Endodermal cell (in vitro differentiated cells): ENCODE measurements at regions not wholly inside any gene's neighbourhood (a gene's known extent, or its start where the extent isn't known, plus 50 kb on each side); places are given as distances from the start of the nearest gene placed in this dataset.

Experiments used
- DNase-seq: peaks from one replicate; pipeline ENCODE4 v3.0.0-alpha.2; 2017
- H3K27ac ChIP-seq: 2 replicates; pipeline ENCODE4 v1.5.1; 2013; ENCODE audit warnings: mild to moderate bottlenecking, low read depth, low read length, moderate library complexity
- H3K27me3 ChIP-seq: 2 replicates; pipeline ENCODE4 v1.6.1; 2013; ENCODE audit warnings: mild to moderate bottlenecking, low read length, moderate library complexity; ENCODE audit not compliant: insufficient read depth, control insufficient read depth, poor library complexity, severe bottlenecking
- H3K36me3 ChIP-seq: 2 replicates; pipeline ENCODE4 v1.7.0; 2013; ENCODE audit warnings: mild to moderate bottlenecking, low read length, moderate library complexity; ENCODE audit not compliant: control insufficient read depth, insufficient read depth
- H3K4me1 ChIP-seq: one replicate; pipeline ENCODE4 v1.7.0; 2013; ENCODE audit warnings: low read length; ENCODE audit not compliant: control insufficient read depth, insufficient read depth
- H3K4me3 ChIP-seq: 2 replicates; pipeline ENCODE4 v1.5.1; 2013; ENCODE audit warnings: mild to moderate bottlenecking, low read length, moderate library complexity
- H3K9ac ChIP-seq: 2 replicates; pipeline ENCODE4 v1.6.1; 2013; ENCODE audit warnings: mild to moderate bottlenecking, low read length, moderate library complexity; ENCODE audit not compliant: poor library complexity, severe bottlenecking; ENCODE audit errors: extremely low read depth
- H3K9me3 ChIP-seq: 2 replicates; pipeline ENCODE4 v1.6.1; 2013; ENCODE audit warnings: mild to moderate bottlenecking, low read length, moderate library complexity; ENCODE audit not compliant: control insufficient read depth
- H3K27ac Mint-ChIP-seq: 2 replicates; pipeline ENCODE4 v1.8.0; 2020; ENCODE audit warnings: mixed read lengths
- H3K27me3 Mint-ChIP-seq: 2 replicates; pipeline ENCODE4 v1.8.0; 2021; ENCODE audit warnings: mild to moderate bottlenecking, mixed read lengths; ENCODE audit not compliant: insufficient read depth
- H3K36me3 Mint-ChIP-seq: 2 replicates; pipeline ENCODE4 v1.8.0; 2020; ENCODE audit warnings: low read depth, mixed read lengths
- H3K4me1 Mint-ChIP-seq: 2 replicates; pipeline ENCODE4 v1.8.0; 2020; ENCODE audit warnings: mixed read lengths
- H3K4me3 Mint-ChIP-seq: 2 replicates; pipeline ENCODE4 v1.8.0; 2020; ENCODE audit warnings: mild to moderate bottlenecking, moderate library complexity, mixed read lengths
- H3K9me3 Mint-ChIP-seq: 2 replicates; pipeline ENCODE4 v1.8.0; 2020; ENCODE audit warnings: mild to moderate bottlenecking, mixed read lengths
- CTCF ChIP-seq: fragments of 200-600 bp; sonication (generic); conservative IDR thresholded peaks from 2 replicates; pipeline ENCODE4 v1.5.0; 2021; ENCODE audit warnings: antibody characterized with exemption, mild to moderate bottlenecking
- WGBS, 2 experiments: methylation state at CpG; one replicate each; pipeline versions ENCODE4 v1.1.5 to v1.1.7; 2013; ENCODE audit warnings: missing lambda C conversion rate in 2 of 2, mixed read lengths in 1 of 2; ENCODE audit not compliant: insufficient coverage in 1 of 2, insufficient read length in 1 of 2; 5-methylcytosine and 5-hydroxymethylcytosine counted together

DNA sequence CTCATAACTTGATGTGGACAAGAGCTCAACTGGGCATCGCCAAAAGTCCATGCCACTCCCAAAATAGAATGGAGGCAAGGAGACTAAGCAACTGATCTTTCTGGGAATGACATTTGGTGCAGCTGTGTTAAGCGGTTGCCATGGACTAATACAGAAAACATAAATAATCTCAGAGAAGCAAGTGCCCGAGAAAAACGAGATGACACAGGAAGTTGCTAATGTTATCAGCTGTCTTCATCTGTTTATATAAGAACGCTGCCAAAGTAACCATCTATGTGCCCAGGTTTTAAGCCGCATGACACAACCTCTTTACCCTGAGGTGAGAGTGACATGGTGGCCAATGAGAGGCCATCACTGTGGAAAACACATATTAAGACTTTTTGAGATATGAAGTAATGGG, 54.9 kb upstream of the SACS start:
- Mint-ChIP-seq H3K4me3 (no peak overlapping the region), H3K27me3 (no peaks in the 10 kb centered on the region), H3K27ac (no peak overlapping the region), H3K36me3 (no peaks in the 10 kb centered on the region), H3K9me3 (peaks cover 9% of the 10 kb centered on the region), H3K4me1 (no peaks in the 10 kb centered on the region)
- no peaks in the 10 kb centered on the region for H3K9me3 ChIP-seq
- 96 to 98% methylated on average over 6 of the region's 6 CpGs for WGBS, 2 experiments
- no peaks in the 10 kb centered on the region for H3K36me3 ChIP-seq
- no peaks in the 10 kb centered on the region for H3K4me1 ChIP-seq
- no peak overlapping the region for H3K27ac ChIP-seq
- no peak for TF ChIP-seq CTCF
- no peak overlapping the region for H3K9ac ChIP-seq
- no peak for DNase-seq
- no peaks in the 10 kb centered on the region for H3K27me3 ChIP-seq
- H3K4me3 ChIP-seq: no peak overlapping the region

GRCh38 chr13:23496255-23496654, 62.8 kb upstream of the SACS start:
- H3K9me3 ChIP-seq: no peaks in the 10 kb centered on the region
- no peak overlapping the region for H3K27ac Mint-ChIP-seq
- H3K4me3 ChIP-seq: no peak overlapping the region
- H3K27ac ChIP-seq: no peak overlapping the region
- no peaks in the 10 kb centered on the region for H3K27me3 Mint-ChIP-seq
- no peak for DNase-seq
- TF ChIP-seq CTCF: no peak
- H3K4me1 Mint-ChIP-seq: peaks cover 20% of the 10 kb centered on the region
- 75% methylated on average over 2 of the region's 2 CpGs; no CpG with 5 or more reads in 1 of the 2 experiments for WGBS, 2 experiments
- H3K4me3 Mint-ChIP-seq: no peak overlapping the region
- no peaks in the 10 kb centered on the region for H3K27me3 ChIP-seq
- H3K9me3 Mint-ChIP-seq: no peaks in the 10 kb centered on the region
- no peaks in the 10 kb centered on the region for H3K36me3 Mint-ChIP-seq
- H3K9ac ChIP-seq: no peak overlapping the region
- H3K4me1 ChIP-seq: no peaks in the 10 kb centered on the region
- no peaks in the 10 kb centered on the region for H3K36me3 ChIP-seq

DNA sequence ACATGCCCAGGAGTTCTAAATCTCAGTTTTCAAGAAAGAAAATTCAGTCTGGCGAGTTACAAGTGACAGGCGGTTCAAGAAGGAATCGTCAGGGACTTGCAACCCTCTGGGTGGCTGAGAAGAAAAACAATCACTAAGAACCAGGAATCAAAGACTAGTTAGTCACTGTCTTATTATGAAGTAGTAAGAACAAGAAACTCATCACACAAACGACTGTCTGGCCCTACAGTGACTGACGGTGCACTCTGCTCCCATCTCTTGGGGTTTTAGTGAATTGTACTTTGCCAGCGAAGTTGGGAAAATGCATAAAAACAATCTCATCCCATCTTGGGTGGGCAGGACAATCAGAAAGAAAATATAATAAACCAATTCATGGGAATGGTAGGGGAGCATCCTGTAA, 63.7 kb upstream of the SACS start:
- Mint-ChIP-seq H3K27ac (no peak overlapping the region), H3K27me3 (no peaks in the 10 kb centered on the region), H3K9me3 (no peaks in the 10 kb centered on the region), H3K4me3 (no peak overlapping the region), H3K36me3 (no peaks in the 10 kb centered on the region), H3K4me1 (peaks cover 20% of the 10 kb centered on the region)
- no peak for DNase-seq
- TF ChIP-seq CTCF: no peak
- no peak overlapping the region for H3K9ac ChIP-seq
- no peak overlapping the region for H3K4me3 ChIP-seq
- no peaks in the 10 kb centered on the region for H3K27me3 ChIP-seq
- H3K4me1 ChIP-seq: no peaks in the 10 kb centered on the region
- no peaks in the 10 kb centered on the region for H3K36me3 ChIP-seq
- 90 to 92% methylated on average over 2 to 6 of the region's 6 CpGs for WGBS, 2 experiments
- H3K9me3 ChIP-seq: no peaks in the 10 kb centered on the region
- H3K27ac ChIP-seq: no peak overlapping the region
